Nephron (organoid): ENCODE measurements at regions not wholly inside any gene's neighbourhood (a gene's known extent, or its start where the extent isn't known, plus 50 kb on each side); places are given as distances from the start of the nearest gene placed in this dataset.

ENCODE experiments used
- H3K27ac Mint-ChIP-seq, 3 experiments: 2 replicates each; pipeline ENCODE4 v1.8.0; 2020; ENCODE audit warnings: mixed read lengths in 3 of 3, mild to moderate bottlenecking in 2 of 3, moderate library complexity in 1 of 3
- H3K27me3 Mint-ChIP-seq: 2 replicates; pipeline ENCODE4 v1.8.0; 2021; ENCODE audit warnings: low read depth, mild to moderate bottlenecking, moderate library complexity, mixed read lengths
- H3K36me3 Mint-ChIP-seq: 2 replicates; pipeline ENCODE4 v1.8.0; 2020; ENCODE audit warnings: low read depth, mixed read lengths
- H3K4me1 Mint-ChIP-seq: 2 replicates; pipeline ENCODE4 v1.8.0; 2020; ENCODE audit warnings: mixed read lengths
- H3K4me3 Mint-ChIP-seq, 3 experiments: 2 replicates each; pipeline ENCODE4 v1.8.0; 2020; ENCODE audit warnings: mild to moderate bottlenecking in 3 of 3, mixed read lengths in 3 of 3, moderate library complexity in 2 of 3
- H3K9me3 Mint-ChIP-seq: 2 replicates; pipeline ENCODE4 v1.8.0; 2020; ENCODE audit warnings: mixed read lengths
- TF ChIP-seq, protein P1 (sequence below), 3 experiments: fragments of 200-600 bp; sonication (generic); IDR thresholded peaks; one replicate each; pipeline ENCODE4 v1.5.0; 2021; ENCODE audit warnings: antibody characterized with exemption in 3 of 3; ENCODE audit not compliant: unreplicated experiment in 3 of 3

GRCh38 chr4:79584902-79585301, 176.9 kb upstream of the GK2 start:
- no peaks in the 10 kb centered on the region for H3K4me1 Mint-ChIP-seq
- no peaks in the 10 kb centered on the region for H3K36me3 Mint-ChIP-seq
- no peak overlapping the region for H3K27ac Mint-ChIP-seq
- no peak overlapping the region for H3K4me3 Mint-ChIP-seq
- no peaks in the 10 kb centered on the region for H3K9me3 Mint-ChIP-seq
- H3K27me3 Mint-ChIP-seq, result no peaks in the 10 kb centered on the region
- TF ChIP-seq, protein P1, sequence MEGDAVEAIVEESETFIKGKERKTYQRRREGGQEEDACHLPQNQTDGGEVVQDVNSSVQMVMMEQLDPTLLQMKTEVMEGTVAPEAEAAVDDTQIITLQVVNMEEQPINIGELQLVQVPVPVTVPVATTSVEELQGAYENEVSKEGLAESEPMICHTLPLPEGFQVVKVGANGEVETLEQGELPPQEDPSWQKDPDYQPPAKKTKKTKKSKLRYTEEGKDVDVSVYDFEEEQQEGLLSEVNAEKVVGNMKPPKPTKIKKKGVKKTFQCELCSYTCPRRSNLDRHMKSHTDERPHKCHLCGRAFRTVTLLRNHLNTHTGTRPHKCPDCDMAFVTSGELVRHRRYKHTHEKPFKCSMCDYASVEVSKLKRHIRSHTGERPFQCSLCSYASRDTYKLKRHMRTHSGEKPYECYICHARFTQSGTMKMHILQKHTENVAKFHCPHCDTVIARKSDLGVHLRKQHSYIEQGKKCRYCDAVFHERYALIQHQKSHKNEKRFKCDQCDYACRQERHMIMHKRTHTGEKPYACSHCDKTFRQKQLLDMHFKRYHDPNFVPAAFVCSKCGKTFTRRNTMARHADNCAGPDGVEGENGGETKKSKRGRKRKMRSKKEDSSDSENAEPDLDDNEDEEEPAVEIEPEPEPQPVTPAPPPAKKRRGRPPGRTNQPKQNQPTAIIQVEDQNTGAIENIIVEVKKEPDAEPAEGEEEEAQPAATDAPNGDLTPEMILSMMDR (IDR thresholded peaks at IDR 0.05; ENCODE audit: unreplicated experiment in 3 of 3), result no peak

DNA sequence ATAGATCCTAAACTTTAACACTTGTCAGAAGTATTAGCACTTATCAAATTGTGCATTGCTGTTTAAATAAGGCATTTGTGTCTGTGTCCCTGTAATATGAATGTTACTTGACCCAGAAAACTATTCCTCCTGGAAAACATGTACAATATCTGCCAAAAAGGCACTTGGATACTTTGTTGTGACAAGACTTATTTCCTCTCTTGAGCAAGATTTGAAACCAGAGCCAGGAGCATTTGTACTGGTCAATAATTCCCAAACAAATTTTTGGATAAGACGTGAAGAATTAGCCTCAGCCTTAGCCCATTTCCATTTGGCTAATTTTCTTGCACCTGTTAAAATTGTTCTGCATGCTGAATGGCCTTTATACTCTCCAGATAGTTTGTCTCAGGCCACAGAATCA, 176.3 kb upstream of the GK2 start:
- Mint-ChIP-seq H3K27ac (no peak overlapping the region), H3K9me3 (no peaks in the 10 kb centered on the region), H3K36me3 (no peaks in the 10 kb centered on the region), H3K4me1 (no peaks in the 10 kb centered on the region), H3K27me3 (no peaks in the 10 kb centered on the region), H3K4me3 (no peak overlapping the region)
- TF ChIP-seq, protein P1 (IDR thresholded peaks at IDR 0.05; ENCODE audit: unreplicated experiment in 3 of 3), result no peak

GRCh38 chr4:79578606-79579005, 170.6 kb upstream of the GK2 start:
- TF ChIP-seq, protein P1 (IDR thresholded peaks at IDR 0.05; ENCODE audit: unreplicated experiment in 3 of 3), result no peak
- Mint-ChIP-seq H3K9me3 (no peaks in the 10 kb centered on the region), H3K27ac (no peak overlapping the region), H3K27me3 (peaks cover 3% of the 10 kb centered on the region), H3K4me3 (no peak overlapping the region), H3K36me3 (no peaks in the 10 kb centered on the region), H3K4me1 (no peaks in the 10 kb centered on the region)

GRCh38 chr4:79576429-79576753, 168.4 kb upstream of the GK2 start:
- no peak overlapping the region for H3K27ac Mint-ChIP-seq
- TF ChIP-seq, protein P1 (IDR thresholded peaks at IDR 0.05; ENCODE audit: unreplicated experiment in 3 of 3), result peak; percentile 64 to 73 (median 66)
- H3K4me1 Mint-ChIP-seq, result no peaks in the 10 kb centered on the region
- no peak overlapping the region for H3K4me3 Mint-ChIP-seq
- H3K36me3 Mint-ChIP-seq, result no peaks in the 10 kb centered on the region
- H3K27me3 Mint-ChIP-seq, result peaks cover 10% of the 10 kb centered on the region
- no peaks in the 10 kb centered on the region for H3K9me3 Mint-ChIP-seq

- H3K27me3 Mint-ChIP-seq, result peaks cover 10% of the 10 kb centered on the region
- no peak overlapping the region for H3K27ac Mint-ChIP-seq
- no peak overlapping the region for H3K4me3 Mint-ChIP-seq
- H3K36me3 Mint-ChIP-seq, result no peaks in the 10 kb centered on the region
- no peaks in the 10 kb centered on the region for H3K9me3 Mint-ChIP-seq
- no peaks in the 10 kb centered on the region for H3K4me1 Mint-ChIP-seq
- TF ChIP-seq, protein P1 (IDR thresholded peaks at IDR 0.05; ENCODE audit: unreplicated experiment in 3 of 3), result no peak
Measured at GRCh38 chr4:79575709-79576428, 167.8 kb upstream of the GK2 start.

DNA sequence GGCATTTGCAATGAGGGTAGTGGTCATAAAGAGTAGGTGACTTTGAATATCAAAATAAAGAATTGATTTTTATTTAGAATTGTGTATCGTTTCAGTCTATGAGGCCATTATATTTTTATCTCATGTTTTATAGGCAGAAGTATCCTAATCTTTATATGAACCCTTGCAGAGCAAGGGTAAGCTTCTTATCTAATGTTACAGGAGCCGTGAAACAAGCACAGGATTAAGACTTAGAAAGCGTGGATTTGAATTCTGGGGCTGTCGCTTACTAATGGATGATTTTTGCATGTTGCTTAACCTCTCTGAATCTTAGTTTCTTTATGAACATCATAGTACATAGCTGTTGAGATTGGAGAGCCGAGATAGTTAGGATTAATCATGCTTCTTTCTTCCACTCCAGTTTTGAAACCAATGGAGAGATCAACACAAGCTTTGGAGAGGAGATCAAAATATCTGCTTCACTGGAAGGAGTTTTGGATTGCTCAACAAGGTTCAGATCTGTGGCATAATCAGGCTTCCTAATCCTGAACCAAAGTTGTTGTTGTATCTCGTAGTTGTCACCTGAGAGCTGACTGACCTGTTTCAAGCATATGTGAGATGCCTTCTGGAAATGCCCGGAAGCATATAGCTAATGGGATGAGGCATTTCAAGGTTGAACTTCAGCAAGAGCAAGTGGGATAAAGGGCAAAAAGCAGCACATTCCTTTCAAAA, 166.9 kb upstream of the GK2 start:
- H3K4me3 Mint-ChIP-seq, result no peak overlapping the region
- TF ChIP-seq, protein P1 (IDR thresholded peaks at IDR 0.05; ENCODE audit: unreplicated experiment in 3 of 3), result no peak
- H3K27ac Mint-ChIP-seq, result no peak overlapping the region
- no peaks in the 10 kb centered on the region for H3K36me3 Mint-ChIP-seq
- H3K4me1 Mint-ChIP-seq, result no peaks in the 10 kb centered on the region
- H3K27me3 Mint-ChIP-seq, result peaks cover 10% of the 10 kb centered on the region
- no peaks in the 10 kb centered on the region for H3K9me3 Mint-ChIP-seq
